ENCODE measurements at regions not wholly inside any gene's neighbourhood (a gene's known extent, or its start where the extent isn't known, plus 50 kb on each side); places are given as distances from the start of the nearest gene placed in this dataset.
"Not testable (repeated sequence)": the region's sequence is repeated elsewhere in the genome, so short reads cannot be mapped to it uniquely, and the experiment has no call there.

- DNase-seq (ENCODE audit: low read depth, low spot score) = no peak
Observed at GRCh38 chr5:42989190-42989589, 50.9 kb downstream of the ANXA2R start.

GRCh38 chr5:42988568-42988967 is 51.6 kb downstream of the ANXA2R start:
- DNase-seq (ENCODE audit: low read depth, low spot score) = no peak

- no peak for DNase-seq (ENCODE audit: low read depth, low spot score)
Observed at GRCh38 chr5:42985129-42986037, 54.7 kb downstream of the ANXA2R start.

- no peak for DNase-seq (ENCODE audit: low read depth, low spot score)
Observed at GRCh38 chr5:42984307-42984706, 55.8 kb downstream of the ANXA2R start.

- no peak for DNase-seq (ENCODE audit: low read depth, low spot score)
Observed at GRCh38 chr5:42982107-42982622, 58.0 kb downstream of the ANXA2R start.

- not testable (repeated sequence) for DNase-seq (ENCODE audit: low read depth, low spot score)
Observed at GRCh38 chr5:42981417-42982106, 58.6 kb downstream of the ANXA2R start.

- not testable (repeated sequence) for DNase-seq (ENCODE audit: low read depth, low spot score)
Observed at GRCh38 chr5:42981015-42981414, 59.1 kb downstream of the ANXA2R start.

- not testable (repeated sequence) for DNase-seq (ENCODE audit: low read depth, low spot score)
Observed at GRCh38 chr5:42980391-42980790, 59.7 kb downstream of the ANXA2R start.

GRCh38 chr5:42979242-42979641 is 60.9 kb downstream of the ANXA2R start:
- DNase-seq (ENCODE audit: low read depth, low spot score) = not testable (repeated sequence)

GRCh38 chr5:42974536-42974935 is 65.6 kb downstream of the ANXA2R start:
- no peak for DNase-seq (ENCODE audit: low read depth, low spot score)

GRCh38 chr5:42970636-42971559 is 69.2 kb downstream of the ANXA2R start:
- DNase-seq (ENCODE audit: low read depth, low spot score) = no peak

- DNase-seq (ENCODE audit: low read depth, low spot score) = no peak
Observed at GRCh38 chr5:42965934-42966333, 74.2 kb downstream of the ANXA2R start.

- DNase-seq (ENCODE audit: low read depth, low spot score) = no peak
Observed at GRCh38 chr5:42963412-42963811, 76.7 kb downstream of the ANXA2R start.

- no peak for DNase-seq (ENCODE audit: low read depth, low spot score)
Observed at GRCh38 chr5:42962124-42962523, 78.0 kb downstream of the ANXA2R start.

GRCh38 chr5:42960506-42960905 is 79.6 kb downstream of the ANXA2R start:
- no peak for DNase-seq (ENCODE audit: low read depth, low spot score)

GRCh38 chr5:42956551-42956950 is 83.6 kb downstream of the ANXA2R start:
- DNase-seq (ENCODE audit: low read depth, low spot score) = no peak

GRCh38 chr5:42953041-42953440 is 87.1 kb downstream of the ANXA2R start:
- DNase-seq (ENCODE audit: low read depth, low spot score) = no peak

GRCh38 chr5:42952578-42952974 is 87.5 kb downstream of the ANXA2R start:
- DNase-seq (ENCODE audit: low read depth, low spot score) = no peak

- DNase-seq (ENCODE audit: low read depth, low spot score) = peak; percentile 51
Observed at GRCh38 chr5:42951293-42951840, 88.8 kb downstream of the ANXA2R start.

- peak; percentile 38 for DNase-seq (ENCODE audit: low read depth, low spot score)
Observed at GRCh38 chr5:42950456-42951292, 89.4 kb downstream of the ANXA2R start.

Measured in activated CD4-positive, CD25-positive, alpha-beta regulatory T cell treated with anti-CD3 and anti-CD28 coated beads, Interleukin-2, amount 50 U/mL, for 16 hours (primary cell).